ENCODE measurements at regions not wholly inside any gene's neighbourhood (a gene's known extent, or its start where the extent isn't known, plus 50 kb on each side); places are given as distances from the start of the nearest gene placed in this dataset.

- no peak for DNase-seq
Measured at GRCh38 chr13:40439928-40440327, 226.5 kb downstream of the FOXO1 start.

GRCh38 chr13:40440990-40441820, 225.2 kb downstream of the FOXO1 start:
- DNase-seq, result no peak

- DNase-seq, result no peak
Measured at GRCh38 chr13:40442231-40442630, 224.2 kb downstream of the FOXO1 start.

GRCh38 chr13:40442826-40443225, 223.6 kb downstream of the FOXO1 start:
- no peak for DNase-seq

- no peak for DNase-seq
Measured at GRCh38 chr13:40444241-40444640, 222.2 kb downstream of the FOXO1 start.

- no peak for DNase-seq
Measured at GRCh38 chr13:40445557-40445990, 220.9 kb downstream of the FOXO1 start.

- no peak for DNase-seq
Measured at GRCh38 chr13:40446365-40446764, 220.1 kb downstream of the FOXO1 start.

- no peak for DNase-seq
Measured at GRCh38 chr13:40447857-40448256, 218.6 kb downstream of the FOXO1 start.

GRCh38 chr13:40452038-40452666, 214.3 kb downstream of the FOXO1 start:
- DNase-seq, result no peak

- DNase-seq, result no peak
Measured at GRCh38 chr13:40452741-40453334, 213.6 kb downstream of the FOXO1 start.

- no peak for DNase-seq
Measured at GRCh38 chr13:40453351-40454021, 213.0 kb downstream of the FOXO1 start.

GRCh38 chr13:40456397-40456953, 210.0 kb downstream of the FOXO1 start:
- no peak for DNase-seq

GRCh38 chr13:40456979-40457553, 209.4 kb downstream of the FOXO1 start:
- DNase-seq, result no peak

- DNase-seq, result no peak
Measured at GRCh38 chr13:40457929-40458719, 208.3 kb downstream of the FOXO1 start.

GRCh38 chr13:40458720-40458990, 207.8 kb downstream of the FOXO1 start:
- no peak for DNase-seq

GRCh38 chr13:40460116-40460515, 206.3 kb downstream of the FOXO1 start:
- no peak for DNase-seq

- DNase-seq, result no peak
Measured at GRCh38 chr13:40464337-40465014, 202.0 kb downstream of the FOXO1 start.

- DNase-seq, result no peak
Measured at GRCh38 chr13:40465015-40465390, 201.4 kb downstream of the FOXO1 start.

GRCh38 chr13:40466272-40466671, 200.2 kb downstream of the FOXO1 start:
- no peak for DNase-seq

- no peak for DNase-seq
Measured at GRCh38 chr13:40468227-40468838, 198.1 kb downstream of the FOXO1 start.
